Glutamatergic neuron (in vitro differentiated cells): ENCODE measurements at regions not wholly inside any gene's neighbourhood (a gene's known extent, or its start where the extent isn't known, plus 50 kb on each side); places are given as distances from the start of the nearest gene placed in this dataset.
A peak's percentile ranks its signal among the peaks of the same experiment; 100 is the strongest.

Experiments
- DNase-seq: peaks from one replicate; pipeline ENCODE4 v3.0.0; 2022
- H3K27ac Mint-ChIP-seq: one replicate; pipeline ENCODE4 v1.8.0; 2020; ENCODE audit warnings: mild to moderate bottlenecking, mixed read lengths, inconsistent platforms; ENCODE audit not compliant: unreplicated experiment
- H3K27me3 Mint-ChIP-seq: one replicate; pipeline ENCODE4 v1.8.0; 2020; ENCODE audit warnings: mild to moderate bottlenecking, moderate library complexity, mixed read lengths, inconsistent platforms; ENCODE audit not compliant: unreplicated experiment
- H3K36me3 Mint-ChIP-seq: one replicate; pipeline ENCODE4 v1.8.0; 2020; ENCODE audit warnings: mild to moderate bottlenecking, mixed read lengths, inconsistent platforms; ENCODE audit not compliant: unreplicated experiment
- H3K4me1 Mint-ChIP-seq: one replicate; pipeline ENCODE4 v1.8.0; 2020; ENCODE audit warnings: mild to moderate bottlenecking, low read depth, mixed read lengths, inconsistent platforms; ENCODE audit not compliant: unreplicated experiment
- H3K4me3 Mint-ChIP-seq: one replicate; pipeline ENCODE4 v1.8.0; 2020; ENCODE audit warnings: mild to moderate bottlenecking, mixed read lengths, inconsistent platforms; ENCODE audit not compliant: unreplicated experiment
- H3K9me3 Mint-ChIP-seq: one replicate; pipeline ENCODE4 v1.8.0; 2020; ENCODE audit warnings: mild to moderate bottlenecking, moderate library complexity, mixed read lengths, inconsistent platforms; ENCODE audit not compliant: unreplicated experiment
- CTCF ChIP-seq: fragments of 200-600 bp; sonication (generic); IDR thresholded peaks from one replicate; pipeline ENCODE4 v1.5.0; 2021; ENCODE audit not compliant: partially characterized antibody, unreplicated experiment

- Mint-ChIP-seq H3K27me3 (no peaks in the 10 kb centered on the region), H3K9me3 (no peaks in the 10 kb centered on the region), H3K4me1 (peaks cover 2% of the 10 kb centered on the region), H3K36me3 (no peaks in the 10 kb centered on the region), H3K27ac (no peak overlapping the region), H3K4me3 (no peak overlapping the region)
- peak; percentile 40 for DNase-seq
- TF ChIP-seq CTCF: peak; percentile 93
Observed at GRCh38 chr18:59988098-59988706, 88.4 kb downstream of the PMAIP1 start.

GRCh38 chr18:59987102-59987501 is 87.3 kb downstream of the PMAIP1 start:
- Mint-ChIP-seq H3K4me1 (peaks cover 2% of the 10 kb centered on the region), H3K27ac (no peak overlapping the region), H3K9me3 (no peaks in the 10 kb centered on the region), H3K36me3 (no peaks in the 10 kb centered on the region), H3K27me3 (no peaks in the 10 kb centered on the region), H3K4me3 (no peak overlapping the region)
- no peak for DNase-seq
- TF ChIP-seq CTCF: no peak

- H3K36me3 Mint-ChIP-seq: no peaks in the 10 kb centered on the region
- H3K4me1 Mint-ChIP-seq: peaks cover 2% of the 10 kb centered on the region
- no peak for DNase-seq
- H3K9me3 Mint-ChIP-seq: no peaks in the 10 kb centered on the region
- TF ChIP-seq CTCF: no peak
- H3K27me3 Mint-ChIP-seq: no peaks in the 10 kb centered on the region
- no peak overlapping the region for H3K27ac Mint-ChIP-seq
- no peak overlapping the region for H3K4me3 Mint-ChIP-seq
Observed at GRCh38 chr18:59986139-59986538, 86.3 kb downstream of the PMAIP1 start.

GRCh38 chr18:59985289-59985688 is 85.5 kb downstream of the PMAIP1 start:
- Mint-ChIP-seq H3K9me3 (no peaks in the 10 kb centered on the region), H3K27ac (no peak overlapping the region), H3K27me3 (no peaks in the 10 kb centered on the region), H3K4me1 (peaks cover 2% of the 10 kb centered on the region), H3K36me3 (no peaks in the 10 kb centered on the region), H3K4me3 (no peak overlapping the region)
- no peak for DNase-seq
- no peak for TF ChIP-seq CTCF

- Mint-ChIP-seq H3K4me3 (no peak overlapping the region), H3K27me3 (no peaks in the 10 kb centered on the region), H3K36me3 (no peaks in the 10 kb centered on the region), H3K27ac (no peak overlapping the region), H3K9me3 (no peaks in the 10 kb centered on the region), H3K4me1 (peaks cover 2% of the 10 kb centered on the region)
- TF ChIP-seq CTCF: no peak
- no peak for DNase-seq
Observed at GRCh38 chr18:59983506-59983905, 83.7 kb downstream of the PMAIP1 start.
